ENCODE measurements at regions not wholly inside any gene's neighbourhood (a gene's known extent, or its start where the extent isn't known, plus 50 kb on each side); places are given as distances from the start of the nearest gene placed in this dataset.

DNA sequence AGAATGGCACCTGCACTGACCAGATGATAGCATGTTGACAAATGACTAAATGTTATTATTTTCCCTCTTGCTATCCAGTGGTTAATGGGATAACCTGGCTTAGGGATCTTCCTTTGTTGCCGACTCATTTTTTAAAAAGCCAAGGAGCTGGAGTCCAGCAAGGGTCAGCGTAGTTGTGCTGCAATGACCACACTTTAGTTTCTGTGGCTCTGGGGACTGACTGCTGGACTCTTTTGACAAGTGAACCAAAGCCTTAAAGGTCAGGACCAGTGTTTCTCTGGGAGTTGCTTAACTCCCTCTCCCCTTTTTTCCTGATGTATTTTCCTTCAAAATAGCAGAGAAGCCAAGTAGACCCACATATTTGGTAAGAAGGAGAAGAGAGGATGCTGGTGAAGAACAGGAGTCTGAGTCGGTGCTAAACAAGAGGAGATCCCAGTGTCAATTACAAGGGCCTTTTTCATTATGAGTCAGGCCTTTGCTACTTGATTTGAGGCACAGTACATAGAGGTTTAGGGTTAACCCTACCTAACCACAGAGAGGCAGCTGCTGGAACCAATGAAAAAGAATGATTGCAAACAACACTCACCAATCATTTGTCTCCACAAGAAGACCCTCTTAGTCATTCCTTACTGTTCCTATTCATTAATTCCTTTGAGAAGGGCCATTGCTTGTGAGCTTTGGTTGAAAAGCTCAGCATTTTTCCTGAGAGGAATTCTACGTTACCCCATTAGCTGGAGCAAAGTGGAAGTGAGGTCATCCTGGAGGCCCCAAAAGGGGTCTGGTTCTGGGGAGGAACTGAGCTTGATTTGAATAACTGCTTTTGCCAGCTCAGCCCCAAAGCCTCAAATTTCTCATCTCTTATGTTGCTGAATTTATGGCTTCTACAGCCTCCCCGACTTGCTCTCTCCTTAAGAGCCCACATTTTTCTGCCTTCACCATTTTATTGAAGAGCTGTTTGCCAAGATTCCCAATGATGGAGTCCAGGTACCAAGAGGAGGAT, 137.6 kb upstream of the HNMT start:
- DNase-seq = no peak

GRCh38 chr2:137828624-137829023, 135.6 kb upstream of the HNMT start:
- no peak for DNase-seq

- DNase-seq = no peak
Measured at GRCh38 chr2:137829251-137829650, 135.0 kb upstream of the HNMT start.

- DNase-seq = no peak
Measured at GRCh38 chr2:137834760-137835379, 129.4 kb upstream of the HNMT start.

- no peak for DNase-seq
Measured at GRCh38 chr2:137836671-137837070, 127.6 kb upstream of the HNMT start.

DNA sequence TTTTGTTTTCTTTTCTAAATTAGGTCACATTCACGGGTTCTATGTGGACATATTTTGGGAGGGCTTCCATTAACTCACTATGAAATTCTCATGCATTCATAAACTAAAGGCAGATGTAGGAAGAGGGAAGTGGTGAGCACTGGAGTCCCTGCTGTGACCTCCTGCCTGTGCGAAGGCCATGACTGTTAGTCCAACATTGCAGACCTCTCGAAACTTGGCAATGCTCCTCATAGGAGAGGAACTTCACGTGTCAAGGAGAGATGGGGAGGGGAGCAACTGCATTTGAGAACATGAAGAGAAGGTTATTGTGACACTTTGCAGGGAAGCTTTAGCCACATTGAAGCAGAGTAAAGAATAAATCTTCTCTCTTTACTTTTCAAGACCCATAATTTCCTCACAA, 126.4 kb upstream of the HNMT start:
- DNase-seq = no peak

DNA sequence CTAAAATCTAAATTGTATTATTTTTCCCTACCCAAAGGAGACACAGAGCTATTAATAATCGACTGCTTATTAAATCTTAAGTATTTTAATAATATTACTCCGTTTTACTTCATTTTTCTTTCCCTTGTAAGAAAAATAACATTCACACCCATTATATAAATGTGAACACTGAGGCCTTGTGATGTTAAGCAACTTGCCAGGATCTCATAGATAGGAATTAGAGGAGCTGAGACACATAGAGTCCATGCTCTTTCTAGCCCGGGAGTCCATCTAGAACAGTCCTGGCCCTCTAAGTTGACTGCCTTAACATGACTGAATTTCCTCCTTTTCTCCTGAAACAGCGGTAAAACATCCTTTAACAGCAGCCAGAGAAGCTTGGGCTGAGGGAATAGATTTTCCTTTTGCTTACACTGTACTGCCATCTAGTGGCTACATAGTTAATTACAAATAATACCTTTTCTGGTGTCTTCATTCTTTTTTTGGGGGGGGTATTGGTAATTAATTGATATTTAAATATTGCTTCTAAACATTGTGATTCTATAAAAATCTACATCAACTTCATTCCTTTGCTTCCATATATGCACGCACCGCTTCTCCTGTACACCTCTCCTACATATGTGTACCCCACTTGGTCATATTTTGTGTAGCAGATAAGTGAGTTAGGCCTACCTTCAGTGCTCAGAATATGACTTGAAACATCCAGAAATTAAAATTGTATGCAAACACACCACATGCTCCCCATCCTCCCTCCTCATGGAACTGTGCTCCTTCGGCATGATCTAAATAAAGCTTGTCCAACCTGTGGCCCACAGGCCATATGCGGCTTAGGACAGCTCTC, 125.8 kb upstream of the HNMT start:
- DNase-seq = no peak

DNA sequence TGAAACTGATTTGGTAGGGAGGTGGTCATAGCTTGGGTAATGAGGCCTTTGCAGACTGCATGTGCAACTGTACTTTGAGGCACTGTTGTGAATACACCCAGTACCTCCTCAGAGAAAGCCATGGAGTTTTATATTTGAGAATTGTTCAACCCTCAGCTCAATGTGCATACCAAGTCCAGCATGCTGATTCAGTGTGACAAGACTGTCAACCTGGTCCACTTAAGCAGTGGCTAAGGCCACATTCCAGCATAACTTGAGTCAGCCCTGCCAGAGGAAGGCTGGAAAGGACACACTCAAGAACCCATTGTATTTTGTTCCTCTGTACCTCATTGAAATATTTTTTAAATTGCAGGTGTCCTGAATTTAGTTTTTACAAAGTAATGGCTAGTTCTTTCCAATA, 121.8 kb upstream of the HNMT start:
- DNase-seq = no peak

- DNase-seq = no peak
Measured at GRCh38 chr2:137842952-137843351, 121.3 kb upstream of the HNMT start.

DNA sequence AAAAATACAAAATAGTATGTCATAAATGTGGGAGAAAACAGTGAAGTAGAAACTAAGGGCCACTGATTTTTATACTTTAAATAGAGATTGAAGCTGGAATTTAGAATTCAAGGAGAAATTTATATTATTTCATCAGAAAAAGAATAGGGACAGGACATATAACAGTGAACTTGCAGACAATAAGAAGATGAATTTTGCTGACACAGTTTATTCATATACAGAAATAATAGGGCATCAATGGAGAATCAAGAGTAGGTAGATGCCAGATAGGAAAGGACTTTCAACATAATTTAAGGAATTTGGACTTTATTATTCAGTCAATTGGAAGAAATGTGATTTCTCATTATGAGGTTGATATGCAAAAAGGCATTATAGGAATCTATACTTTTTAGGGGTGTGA, 118.9 kb upstream of the HNMT start:
- no peak for DNase-seq

DNA sequence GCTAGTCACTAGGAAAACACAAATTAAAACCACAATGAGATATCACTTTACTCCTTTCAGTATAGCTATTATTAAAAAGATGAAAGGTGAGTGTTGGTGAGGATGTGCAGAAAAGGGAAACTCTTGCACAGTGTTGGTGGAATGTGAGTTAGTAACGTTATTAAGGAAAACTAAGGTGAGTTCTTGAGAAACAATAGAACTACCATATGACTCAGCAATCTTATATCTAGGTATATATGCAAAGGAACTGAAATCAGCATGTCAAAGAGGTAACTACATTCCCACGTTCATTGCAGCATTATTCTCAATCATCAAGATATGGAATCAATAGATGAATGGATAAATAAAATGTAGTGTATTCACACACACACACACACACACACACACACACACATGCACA, 117.3 kb upstream of the HNMT start:
- no peak for DNase-seq

DNA sequence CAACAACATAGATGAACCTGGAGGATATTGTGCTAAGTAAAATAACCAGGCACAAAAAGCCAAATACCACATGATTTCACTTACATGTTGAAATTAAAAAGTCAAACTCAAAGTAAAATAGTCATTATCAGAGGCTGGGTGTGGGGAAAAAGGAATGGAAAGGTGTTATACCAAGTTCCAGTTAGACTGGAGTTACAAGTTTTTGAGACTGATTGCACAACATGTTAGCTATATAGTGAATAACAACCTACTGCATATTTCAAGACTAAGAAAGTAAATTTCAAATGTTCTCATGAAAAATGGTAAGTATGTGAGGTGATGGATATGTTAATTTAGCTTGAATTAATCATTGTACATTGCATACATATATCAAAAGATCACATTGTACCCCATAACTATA, 116.8 kb upstream of the HNMT start:
- no peak for DNase-seq

GRCh38 chr2:137857881-137858280, 106.4 kb upstream of the HNMT start:
- DNase-seq = no peak

DNA sequence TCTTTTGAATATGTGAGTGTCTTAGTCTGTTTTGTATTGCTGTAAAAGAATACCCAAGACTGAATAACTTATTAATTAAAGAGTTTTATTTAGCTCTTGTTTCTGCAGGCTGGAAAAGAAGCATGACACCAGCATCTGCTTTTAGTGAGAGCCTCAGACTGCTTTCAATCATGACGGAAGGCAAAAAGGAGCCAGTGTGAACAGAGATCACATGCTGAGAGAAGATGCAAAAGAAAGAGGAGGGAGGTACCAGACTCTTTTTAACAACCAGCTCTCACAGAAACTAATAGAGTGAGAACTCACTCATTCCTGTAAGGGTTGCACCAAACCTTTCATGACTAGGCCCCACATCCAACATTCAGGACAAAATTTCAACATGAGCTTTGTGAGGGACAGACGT, 101.6 kb upstream of the HNMT start:
- no peak for DNase-seq

DNA sequence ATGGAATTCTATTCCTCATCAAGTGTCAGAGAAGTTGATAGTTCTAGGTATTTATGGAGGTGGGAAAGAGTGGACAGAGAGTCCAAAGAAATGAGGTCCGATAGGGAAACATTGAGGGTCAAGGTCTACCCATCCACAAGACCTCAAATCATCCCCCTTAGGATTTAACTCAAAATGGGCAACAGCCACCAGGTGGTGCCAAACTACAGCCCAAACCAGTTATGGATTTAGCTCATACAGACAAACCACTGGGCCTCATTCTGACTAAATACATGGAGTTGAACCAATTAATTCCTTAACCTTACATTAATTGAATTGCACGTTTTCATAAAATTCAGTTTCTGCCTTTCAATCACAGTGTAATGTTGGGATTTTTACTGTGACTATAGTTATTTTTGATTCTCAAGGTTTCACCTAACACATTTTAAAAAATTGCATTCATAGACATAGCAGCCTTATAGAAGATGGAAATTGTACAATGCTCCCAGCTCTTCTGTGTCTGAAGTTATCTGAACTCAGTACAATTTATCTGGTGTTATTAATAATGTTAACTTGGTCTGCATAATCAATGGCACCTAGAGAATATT, 98.2 kb upstream of the HNMT start:
- DNase-seq = peak in 3 of 4 experiments; percentile 1 to 14 (median 3)

DNA sequence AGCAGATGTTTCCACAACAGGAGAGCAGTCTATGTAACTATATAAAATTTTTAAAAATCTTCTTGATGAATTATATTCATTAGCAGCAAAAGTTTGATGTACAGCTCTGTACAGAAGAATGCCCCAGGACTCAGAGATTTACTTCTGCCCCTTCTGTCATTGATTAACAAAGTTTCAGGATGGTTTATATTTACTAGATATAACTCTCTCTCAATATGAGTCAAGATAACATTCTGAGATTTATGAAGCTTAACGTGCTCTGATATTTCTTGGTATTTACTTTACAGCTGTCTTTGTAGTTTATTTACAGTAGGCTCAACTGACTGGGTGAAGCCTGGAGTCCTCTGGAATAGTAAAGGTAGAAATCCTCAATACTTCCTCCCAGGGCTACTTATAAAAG, 93.6 kb upstream of the HNMT start:
- DNase-seq = no peak

GRCh38 chr2:137872577-137872976, 91.7 kb upstream of the HNMT start:
- DNase-seq = no peak

DNA sequence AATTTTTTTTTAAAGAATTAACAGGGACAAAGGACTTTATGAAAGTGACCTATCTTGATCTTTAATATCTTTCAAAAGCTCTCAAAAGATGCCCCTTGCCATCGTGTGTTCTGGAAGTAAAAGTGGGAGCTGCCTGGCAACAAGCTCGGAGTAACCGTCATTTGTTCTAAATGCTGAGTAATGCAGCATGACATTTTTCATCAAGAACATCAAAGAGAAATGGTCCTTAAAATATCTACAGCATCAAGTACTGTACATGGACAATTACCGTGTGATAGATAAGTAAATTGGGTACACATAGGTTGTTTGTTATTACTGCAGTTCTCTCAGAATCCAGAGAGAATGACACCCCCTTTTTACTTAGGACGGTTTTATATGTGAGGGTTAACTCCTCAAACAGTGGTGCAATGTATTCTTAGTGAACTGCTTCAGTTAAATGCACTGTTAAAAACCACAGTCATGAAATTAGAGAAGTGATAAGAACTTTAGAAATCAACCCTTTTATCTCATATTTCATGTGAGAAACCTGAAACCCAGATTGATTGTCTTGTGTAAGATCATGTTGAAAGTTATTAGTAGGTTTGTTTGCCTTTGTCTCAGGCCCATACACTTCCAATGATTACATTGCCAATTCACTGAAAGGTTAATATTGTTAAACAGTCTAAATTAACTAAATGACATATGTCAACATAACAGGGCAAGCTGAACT, 90.6 kb upstream of the HNMT start:
- no peak for DNase-seq

- no peak for DNase-seq
Measured at GRCh38 chr2:137879121-137879520, 85.2 kb upstream of the HNMT start.

DNA sequence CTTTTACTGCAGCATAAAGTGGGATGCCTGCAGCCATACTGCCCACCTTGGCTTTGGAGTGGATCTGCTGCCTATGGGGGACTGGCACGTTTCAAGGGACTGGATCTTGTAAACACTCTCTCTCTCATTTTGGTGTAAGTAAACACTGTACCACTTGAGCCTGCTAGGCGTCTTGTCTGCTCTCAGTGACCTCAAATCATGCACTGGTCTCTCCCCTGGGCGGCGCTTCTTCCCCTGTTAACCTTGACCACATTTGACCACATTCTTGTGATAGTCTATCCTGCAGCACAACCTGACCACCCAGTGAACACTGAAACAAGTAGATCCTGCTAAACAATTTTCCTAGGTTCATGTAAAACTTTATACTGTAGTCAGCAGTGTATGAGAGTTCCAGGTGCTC, 82.6 kb upstream of the HNMT start:
- DNase-seq = no peak

DNA sequence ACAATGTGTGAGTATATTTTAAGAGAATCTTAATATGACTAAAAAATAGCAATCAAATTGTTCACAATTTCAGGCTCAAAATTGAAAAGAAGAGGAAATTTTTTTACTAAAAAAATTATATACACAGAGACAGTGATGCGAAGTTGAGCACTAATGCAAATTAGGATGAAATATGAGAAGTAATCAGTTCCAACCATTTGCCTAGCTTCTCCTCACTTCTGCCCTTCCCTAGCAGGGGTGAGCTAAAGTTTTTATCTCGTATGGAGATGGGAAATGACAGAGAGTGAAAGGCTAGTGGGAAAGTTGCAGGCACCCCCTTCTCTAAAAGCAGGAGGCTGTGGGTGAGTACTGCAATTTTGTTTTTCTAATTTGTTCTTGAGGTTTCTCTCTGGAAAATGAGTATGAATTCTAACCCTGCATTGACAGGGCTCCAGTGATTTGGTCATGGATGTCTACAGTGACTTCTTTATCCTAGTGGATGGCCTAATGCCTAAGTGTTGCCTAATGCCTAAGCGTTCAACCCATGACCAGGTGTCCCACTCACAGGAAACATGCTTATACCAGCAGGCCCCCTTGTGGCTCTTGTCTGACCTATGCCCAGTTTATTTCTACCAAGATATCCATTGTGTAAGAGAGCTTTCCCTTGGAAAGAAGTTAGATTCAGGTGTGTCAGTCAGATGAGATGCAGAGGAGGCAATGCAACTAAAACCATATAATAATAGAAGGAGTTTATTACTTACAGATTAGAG, 78.0 kb upstream of the HNMT start:
- DNase-seq = no peak

- DNase-seq = no peak
Measured at GRCh38 chr2:137888845-137889244, 75.4 kb upstream of the HNMT start.

Measured in activated CD4-positive, CD25-positive, alpha-beta regulatory T cell (primary cell).